Naive thymus-derived CD4-positive, alpha-beta T cell (primary cell): ENCODE measurements at regions not wholly inside any gene's neighbourhood (a gene's known extent, or its start where the extent isn't known, plus 50 kb on each side); places are given as distances from the start of the nearest gene placed in this dataset.

Experiments
- ATAC-seq: fragments of 150-1000 bp; cut with Tn5 transposase; 2 replicates; pipeline ENCODE4 v1.10.0; 2021; ENCODE audit warnings: mild to moderate bottlenecking, moderate library complexity
- CTCF ChIA-PET: fragments of 350-600 bp; sonication (Branson Sonifier 250); formaldehyde crosslinking; loops from one replicate; lab custom pipeline; 2021; ENCODE audit warnings: antibody characterized with exemption; lab: Charles Lee
- POLR2A ChIA-PET: fragments of 350-600 bp; sonication (Branson Sonifier 250); formaldehyde crosslinking; loops from one replicate; lab custom pipeline; 2021; ENCODE audit warnings: antibody characterized with exemption, inconsistent platforms; lab: Charles Lee
- DNase-seq, 9 donors: peaks; one replicate each; pipeline versions ENCODE4 v3.0.0 to v3.0.0-alpha.2; 2020 to 2022; ENCODE audit warnings: mixed read lengths in 1 of 9
- H3K27ac ChIP-seq: one replicate; pipeline ENCODE4 v1.7.0; 2013; ENCODE audit warnings: mild to moderate bottlenecking, low read depth, low read length, moderate library complexity
- H3K27me3 ChIP-seq, 2 donors: one replicate each; pipeline ENCODE4 v1.7.0; 2013; ENCODE audit warnings: low read length in 2 of 2, mild to moderate bottlenecking in 2 of 2, moderate library complexity in 2 of 2; ENCODE audit not compliant: control insufficient read depth in 2 of 2, insufficient read depth in 2 of 2
- H3K36me3 ChIP-seq, 3 experiments: 1 replicate in 2 of 3; 2 replicates in 1 of 3; pipeline ENCODE4 v1.7.0; 2013; ENCODE audit warnings: low read length in 3 of 3, mild to moderate bottlenecking in 3 of 3, moderate library complexity in 1 of 3; ENCODE audit not compliant: insufficient read depth in 3 of 3, control insufficient read depth in 2 of 3
- H3K4me1 ChIP-seq, 2 donors: one replicate each; pipeline ENCODE4 v1.7.0; 2013; ENCODE audit warnings: low read length in 2 of 2, mild to moderate bottlenecking in 2 of 2, moderate library complexity in 1 of 2; ENCODE audit not compliant: control insufficient read depth in 2 of 2, insufficient read depth in 2 of 2
- H3K4me3 ChIP-seq: 2 replicates; pipeline ENCODE4 v1.7.0; 2013; ENCODE audit warnings: mild to moderate bottlenecking, low read length
- H3K9me3 ChIP-seq, 3 experiments: 1 replicate in 2 of 3; 2 replicates in 1 of 3; pipeline ENCODE4 v1.7.0; 2013; ENCODE audit warnings: low read length in 3 of 3; ENCODE audit not compliant: control insufficient read depth in 2 of 3
- H3K27ac Mint-ChIP-seq, 9 donors: one replicate each; pipeline ENCODE4 v1.8.0; 2020 to 2022; ENCODE audit warnings: mixed read lengths in 9 of 9, mild to moderate bottlenecking in 8 of 9, moderate library complexity in 5 of 9, inconsistent platforms in 2 of 9
- H3K27me3 Mint-ChIP-seq, 5 donors: one replicate each; pipeline ENCODE4 v1.8.0; 2021 to 2022; ENCODE audit warnings: mixed read lengths in 5 of 5, mild to moderate bottlenecking in 1 of 5
- H3K36me3 Mint-ChIP-seq, 5 donors: one replicate each; pipeline ENCODE4 v1.8.0; 2020 to 2022; ENCODE audit warnings: mixed read lengths in 5 of 5, mild to moderate bottlenecking in 3 of 5, inconsistent platforms in 1 of 5
- H3K4me1 Mint-ChIP-seq, 7 donors: one replicate each; pipeline ENCODE4 v1.8.0; 2020 to 2022; ENCODE audit warnings: mixed read lengths in 7 of 7, mild to moderate bottlenecking in 3 of 7, inconsistent platforms in 1 of 7
- H3K4me3 Mint-ChIP-seq, 10 donors: one replicate each; pipeline ENCODE4 v1.8.0; 2020 to 2022; ENCODE audit warnings: mild to moderate bottlenecking in 10 of 10, mixed read lengths in 10 of 10, moderate library complexity in 6 of 10, inconsistent platforms in 2 of 10
- H3K9me3 Mint-ChIP-seq, 11 donors: one replicate each; pipeline ENCODE4 v1.8.0; 2020 to 2022; ENCODE audit warnings: mixed read lengths in 11 of 11, mild to moderate bottlenecking in 4 of 11, inconsistent platforms in 1 of 11, moderate library complexity in 1 of 11
- intact Hi-C, 2 donors: fragments of 100-400 bp; cut with micrococcal nuclease; formaldehyde crosslinking; loops; one replicate each; pipeline ENCODE4 v1.15.1; 2023

- H3K4me3 Mint-ChIP-seq: no peak overlapping the region
- no peaks in the 10 kb centered on the region for H3K4me1 Mint-ChIP-seq
- ATAC-seq: no peak
- no peak for DNase-seq
- Histone ChIP-seq H3K4me3 (no peak overlapping the region), H3K9me3 (no peaks in the 10 kb centered on the region), H3K27me3 (no peaks in the 10 kb centered on the region), H3K27ac (no peak overlapping the region), H3K4me1 (no peaks in the 10 kb centered on the region), H3K36me3 (no peaks in the 10 kb centered on the region)
- H3K36me3 Mint-ChIP-seq: no peaks in the 10 kb centered on the region
- CTCF ChIA-PET: no interaction called here
- no peaks in the 10 kb centered on the region for H3K27me3 Mint-ChIP-seq
- POLR2A ChIA-PET: no interaction called here
- no peak overlapping the region for H3K27ac Mint-ChIP-seq
- peaks cover 0 to 34% (median 10%) of the 10 kb centered on the region in 11 donors for H3K9me3 Mint-ChIP-seq
- intact Hi-C loops: no loop called here
Measured at GRCh38 chr4:104248726-104249125, 246.0 kb downstream of the CXXC4 start.

- no peak overlapping the region for H3K27ac Mint-ChIP-seq
- no peak overlapping the region for H3K4me3 ChIP-seq
- H3K36me3 Mint-ChIP-seq: no peaks in the 10 kb centered on the region
- no peaks in the 10 kb centered on the region for H3K36me3 ChIP-seq
- POLR2A ChIA-PET: no interaction called here
- ATAC-seq: no peak
- intact Hi-C loops: no loop called here
- no peaks in the 10 kb centered on the region for H3K27me3 ChIP-seq
- H3K27me3 Mint-ChIP-seq: no peaks in the 10 kb centered on the region
- no peak for DNase-seq
- H3K4me1 ChIP-seq: no peaks in the 10 kb centered on the region
- H3K9me3 ChIP-seq: no peaks in the 10 kb centered on the region
- CTCF ChIA-PET: no interaction called here
- no peak overlapping the region for H3K27ac ChIP-seq
- no peak overlapping the region for H3K4me3 Mint-ChIP-seq
- H3K4me1 Mint-ChIP-seq: no peaks in the 10 kb centered on the region
- peaks cover 0 to 19% (median 0%) of the 10 kb centered on the region in 11 donors for H3K9me3 Mint-ChIP-seq
Measured at GRCh38 chr4:104235967-104236366, 258.7 kb downstream of the CXXC4 start.

GRCh38 chr4:104217526-104217925 lies 277.2 kb downstream of the CXXC4 start:
- Mint-ChIP-seq H3K36me3 (no peaks in the 10 kb centered on the region), H3K27ac (no peak overlapping the region), H3K4me1 (no peaks in the 10 kb centered on the region), H3K9me3 (peaks cover 0 to 19% (median 7%) of the 10 kb centered on the region in 11 donors), H3K4me3 (no peak overlapping the region), H3K27me3 (no peaks in the 10 kb centered on the region)
- ChIA-PET CTCF (no interaction called here), POLR2A (no interaction called here)
- intact Hi-C loops: no loop called here
- Histone ChIP-seq H3K27me3 (no peaks in the 10 kb centered on the region), H3K36me3 (no peaks in the 10 kb centered on the region), H3K27ac (no peak overlapping the region), H3K4me3 (no peak overlapping the region), H3K4me1 (no peaks in the 10 kb centered on the region), H3K9me3 (peaks cover 0 to 5% (median 0%) of the 10 kb centered on the region in 3 experiments)
- DNase-seq (no peak), ATAC-seq (no peak)

- no peak overlapping the region for H3K4me3 Mint-ChIP-seq
- no peak overlapping the region for H3K4me3 ChIP-seq
- no peak for ATAC-seq
- ChIA-PET CTCF (no interaction called here), POLR2A (no interaction called here)
- peaks cover 0 to 5% (median 0%) of the 10 kb centered on the region in 3 experiments for H3K9me3 ChIP-seq
- peaks cover 0 to 10% (median 4%) of the 10 kb centered on the region in 11 donors for H3K9me3 Mint-ChIP-seq
- no peaks in the 10 kb centered on the region for H3K27me3 ChIP-seq
- no peak overlapping the region for H3K27ac ChIP-seq
- no peaks in the 10 kb centered on the region for H3K36me3 ChIP-seq
- no peaks in the 10 kb centered on the region for H3K27me3 Mint-ChIP-seq
- no peak for DNase-seq
- H3K4me1 Mint-ChIP-seq: no peaks in the 10 kb centered on the region
- H3K4me1 ChIP-seq: no peaks in the 10 kb centered on the region
- intact Hi-C loops: no loop called here
- no peaks in the 10 kb centered on the region for H3K36me3 Mint-ChIP-seq
- H3K27ac Mint-ChIP-seq: no peak overlapping the region
Measured at GRCh38 chr4:104211657-104212056, 283.0 kb downstream of the CXXC4 start.

GRCh38 chr4:104210420-104210819 lies 284.3 kb downstream of the CXXC4 start:
- ATAC-seq (no peak), DNase-seq (no peak)
- POLR2A ChIA-PET: no interaction called here
- Mint-ChIP-seq H3K4me3 (no peak overlapping the region), H3K27me3 (no peaks in the 10 kb centered on the region), H3K4me1 (no peaks in the 10 kb centered on the region), H3K9me3 (peaks cover 0 to 8% (median 4%) of the 10 kb centered on the region in 11 donors), H3K36me3 (no peaks in the 10 kb centered on the region), H3K27ac (no peak overlapping the region)
- Histone ChIP-seq H3K36me3 (no peaks in the 10 kb centered on the region), H3K9me3 (peaks cover 0 to 5% (median 0%) of the 10 kb centered on the region in 3 experiments), H3K27me3 (no peaks in the 10 kb centered on the region), H3K4me1 (no peaks in the 10 kb centered on the region), H3K27ac (no peak overlapping the region), H3K4me3 (no peak overlapping the region)
- CTCF ChIA-PET: no interaction called here
- intact Hi-C loops: no loop called here

GRCh38 chr4:104206784-104207183 lies 287.9 kb downstream of the CXXC4 start:
- Mint-ChIP-seq H3K27ac (no peak overlapping the region), H3K4me1 (no peaks in the 10 kb centered on the region), H3K27me3 (no peaks in the 10 kb centered on the region), H3K36me3 (no peaks in the 10 kb centered on the region), H3K4me3 (no peak overlapping the region), H3K9me3 (peaks cover 0 to 13% (median 6%) of the 10 kb centered on the region in 11 donors)
- H3K27ac ChIP-seq: no peak overlapping the region
- H3K9me3 ChIP-seq: no peaks in the 10 kb centered on the region
- no peaks in the 10 kb centered on the region for H3K36me3 ChIP-seq
- ChIA-PET POLR2A (no interaction called here), CTCF (interaction anchor here (0.6 kb wide), 1 partner anchor 240 kb away, joined by 3 read pairs; no protein-coding TSS in a partner anchor)
- intact Hi-C loops: no loop called here
- H3K4me1 ChIP-seq: no peaks in the 10 kb centered on the region
- H3K27me3 ChIP-seq: no peaks in the 10 kb centered on the region
- no peak overlapping the region for H3K4me3 ChIP-seq
- no peak for ATAC-seq
- no peak for DNase-seq

GRCh38 chr4:104205116-104205515 lies 289.6 kb downstream of the CXXC4 start:
- intact Hi-C loops: no loop called here
- Mint-ChIP-seq H3K4me3 (no peak overlapping the region), H3K9me3 (peaks cover 2 to 15% (median 6%) of the 10 kb centered on the region in 11 donors), H3K27ac (no peak overlapping the region), H3K4me1 (no peaks in the 10 kb centered on the region), H3K27me3 (no peaks in the 10 kb centered on the region), H3K36me3 (no peaks in the 10 kb centered on the region)
- H3K4me3 ChIP-seq: no peak overlapping the region
- no peak overlapping the region for H3K27ac ChIP-seq
- H3K9me3 ChIP-seq: no peaks in the 10 kb centered on the region
- ChIA-PET CTCF (no interaction called here), POLR2A (no interaction called here)
- no peak for ATAC-seq
- H3K27me3 ChIP-seq: no peaks in the 10 kb centered on the region
- H3K36me3 ChIP-seq: no peaks in the 10 kb centered on the region
- no peaks in the 10 kb centered on the region for H3K4me1 ChIP-seq
- no peak for DNase-seq
